ENCODE measurements at regions not wholly inside any gene's neighbourhood (a gene's known extent, or its start where the extent isn't known, plus 50 kb on each side); places are given as distances from the start of the nearest gene placed in this dataset.

DNA sequence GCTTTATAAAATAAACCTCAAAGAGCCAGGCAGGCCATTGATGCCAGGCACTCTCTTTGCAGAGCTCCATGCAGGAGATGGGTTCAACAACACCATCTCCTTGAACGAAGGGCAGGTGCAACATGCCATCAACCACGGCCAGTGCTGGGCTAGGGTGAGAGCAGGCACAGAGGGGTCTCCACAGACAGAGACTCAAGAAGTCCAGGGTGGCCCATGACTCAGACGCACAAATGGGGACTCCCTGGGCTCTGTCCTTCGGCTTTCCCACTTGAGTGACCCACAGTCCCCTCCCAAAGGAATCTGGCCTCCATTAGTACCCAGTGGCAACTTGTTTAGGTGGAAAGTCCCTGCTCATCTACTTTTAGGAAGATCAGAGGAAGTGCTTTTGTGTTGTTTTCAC, 124.4 kb upstream of the PZP start:
- TF ChIP-seq EP300 (IDR thresholded peaks at IDR 0.05) (no peak), POLR2A (IDR thresholded peaks at IDR 0.05) (no peak), POLR2AphosphoS5 (IDR thresholded peaks at IDR 0.05) (no peak)
- TF ChIP-seq, protein P1, sequence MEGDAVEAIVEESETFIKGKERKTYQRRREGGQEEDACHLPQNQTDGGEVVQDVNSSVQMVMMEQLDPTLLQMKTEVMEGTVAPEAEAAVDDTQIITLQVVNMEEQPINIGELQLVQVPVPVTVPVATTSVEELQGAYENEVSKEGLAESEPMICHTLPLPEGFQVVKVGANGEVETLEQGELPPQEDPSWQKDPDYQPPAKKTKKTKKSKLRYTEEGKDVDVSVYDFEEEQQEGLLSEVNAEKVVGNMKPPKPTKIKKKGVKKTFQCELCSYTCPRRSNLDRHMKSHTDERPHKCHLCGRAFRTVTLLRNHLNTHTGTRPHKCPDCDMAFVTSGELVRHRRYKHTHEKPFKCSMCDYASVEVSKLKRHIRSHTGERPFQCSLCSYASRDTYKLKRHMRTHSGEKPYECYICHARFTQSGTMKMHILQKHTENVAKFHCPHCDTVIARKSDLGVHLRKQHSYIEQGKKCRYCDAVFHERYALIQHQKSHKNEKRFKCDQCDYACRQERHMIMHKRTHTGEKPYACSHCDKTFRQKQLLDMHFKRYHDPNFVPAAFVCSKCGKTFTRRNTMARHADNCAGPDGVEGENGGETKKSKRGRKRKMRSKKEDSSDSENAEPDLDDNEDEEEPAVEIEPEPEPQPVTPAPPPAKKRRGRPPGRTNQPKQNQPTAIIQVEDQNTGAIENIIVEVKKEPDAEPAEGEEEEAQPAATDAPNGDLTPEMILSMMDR (IDR thresholded peaks at IDR 0.05): no peak
